HG02763 (cell line): ENCODE measurements at regions not wholly inside any gene's neighbourhood (a gene's known extent, or its start where the extent isn't known, plus 50 kb on each side); places are given as distances from the start of the nearest gene placed in this dataset.

Source experiments
- ATAC-seq: cut with Tn5 transposase; IDR thresholded peaks from one replicate; pipeline ENCODE4 v1.9.1; 2021; ENCODE audit warnings: mild to moderate bottlenecking, moderate library complexity; ENCODE audit not compliant: unreplicated experiment

- no peak for ATAC-seq
Observed at GRCh38 chr2:150020937-150021673, 433.5 kb upstream of the MMADHC start.

- no peak for ATAC-seq
Observed at GRCh38 chr2:150020221-150020620, 432.6 kb upstream of the MMADHC start.

- ATAC-seq: no peak
Observed at GRCh38 chr2:150019063-150019462, 431.5 kb upstream of the MMADHC start.

GRCh38 chr2:150012986-150013385, 425.4 kb upstream of the MMADHC start:
- no peak for ATAC-seq

GRCh38 chr2:150011161-150011730, 423.7 kb upstream of the MMADHC start:
- ATAC-seq: no peak

- no peak for ATAC-seq
Observed at GRCh38 chr2:150008901-150009300, 421.3 kb upstream of the MMADHC start.

GRCh38 chr2:150007815-150008430, 420.3 kb upstream of the MMADHC start:
- no peak for ATAC-seq

- no peak for ATAC-seq
Observed at GRCh38 chr2:150006591-150006990, 419.0 kb upstream of the MMADHC start.

- ATAC-seq: no peak
Observed at GRCh38 chr2:150003544-150003943, 416.0 kb upstream of the MMADHC start.

- no peak for ATAC-seq
Observed at GRCh38 chr2:150001788-150002187, 414.2 kb upstream of the MMADHC start.

GRCh38 chr2:149996901-149997300, 409.3 kb upstream of the MMADHC start:
- no peak for ATAC-seq

- no peak for ATAC-seq
Observed at GRCh38 chr2:149994057-149994728, 406.6 kb upstream of the MMADHC start.

- ATAC-seq: no peak
Observed at GRCh38 chr2:149993316-149993715, 405.7 kb upstream of the MMADHC start.

- ATAC-seq: no peak
Observed at GRCh38 chr2:149991576-149991975, 404.0 kb upstream of the MMADHC start.

GRCh38 chr2:149990965-149991364, 403.4 kb upstream of the MMADHC start:
- no peak for ATAC-seq

GRCh38 chr2:149989447-149990063, 402.0 kb upstream of the MMADHC start:
- ATAC-seq: no peak

- ATAC-seq: no peak
Observed at GRCh38 chr2:149988361-149988760, 400.8 kb upstream of the MMADHC start.

GRCh38 chr2:149986861-149987260, 399.3 kb upstream of the MMADHC start:
- no peak for ATAC-seq

GRCh38 chr2:149984311-149984710, 396.7 kb upstream of the MMADHC start:
- ATAC-seq: no peak

GRCh38 chr2:149972066-149972465, 384.5 kb upstream of the MMADHC start:
- ATAC-seq: no peak

- ATAC-seq: no peak
Observed at GRCh38 chr2:149954981-149955600, 367.5 kb upstream of the MMADHC start.
